Limb (tissue), 2 donors: ENCODE measurements at regions not wholly inside any gene's neighbourhood (a gene's known extent, or its start where the extent isn't known, plus 50 kb on each side); places are given as distances from the start of the nearest gene placed in this dataset.

ENCODE experiments used
- DNase-seq, 2 donors: peaks; one replicate each; pipeline ENCODE4 v3.0.0-alpha.2; 2016; ENCODE audit errors: extremely low spot score in 2 of 2

- no peak for DNase-seq
These were observed 167.2 kb downstream of the TTLL2 start for GRCh38 chr6:167492100-167492449.

GRCh38 chr6:167493310-167493709 lies 168.4 kb downstream of the TTLL2 start:
- no peak for DNase-seq

GRCh38 chr6:167493976-167494697 lies 169.3 kb downstream of the TTLL2 start:
- peak in 1 of 2 donors; percentile 58 for DNase-seq

- no peak for DNase-seq
These were observed 170.0 kb downstream of the TTLL2 start for GRCh38 chr6:167494698-167495435.

GRCh38 chr6:167495506-167496401 lies 170.9 kb downstream of the TTLL2 start:
- DNase-seq = no peak

GRCh38 chr6:167496707-167497106 lies 171.8 kb downstream of the TTLL2 start:
- no peak for DNase-seq

- DNase-seq = no peak
These were observed 172.7 kb downstream of the TTLL2 start for GRCh38 chr6:167497428-167498056.

GRCh38 chr6:167499161-167499660 lies 174.3 kb downstream of the TTLL2 start:
- no peak for DNase-seq

GRCh38 chr6:167500961-167501360 lies 176.1 kb downstream of the TTLL2 start:
- no peak for DNase-seq

GRCh38 chr6:167501831-167502385 lies 177.0 kb downstream of the TTLL2 start:
- no peak for DNase-seq

- DNase-seq = no peak
These were observed 177.6 kb downstream of the TTLL2 start for GRCh38 chr6:167502471-167502870.

GRCh38 chr6:167504385-167504961 lies 179.6 kb downstream of the TTLL2 start:
- DNase-seq = no peak

GRCh38 chr6:167505199-167505598 lies 180.3 kb downstream of the TTLL2 start:
- DNase-seq = no peak

- no peak for DNase-seq
These were observed 180.9 kb downstream of the TTLL2 start for GRCh38 chr6:167505782-167506181.

GRCh38 chr6:167506443-167507301 lies 181.8 kb downstream of the TTLL2 start:
- no peak for DNase-seq

- DNase-seq = no peak
These were observed 182.6 kb downstream of the TTLL2 start for GRCh38 chr6:167507376-167507945.

GRCh38 chr6:167508919-167509852 lies 184.3 kb downstream of the TTLL2 start:
- DNase-seq = no peak

GRCh38 chr6:167509853-167510220 lies 185.0 kb downstream of the TTLL2 start:
- DNase-seq = no peak
